Ramos (cell line): ENCODE measurements at regions not wholly inside any gene's neighbourhood (a gene's known extent, or its start where the extent isn't known, plus 50 kb on each side); places are given as distances from the start of the nearest gene placed in this dataset.

ENCODE experiments used
- in situ Hi-C: fragments of 300-500 bp; cut with MboI; formaldehyde crosslinking; loops from one replicate; pipeline ENCODE4 v1.14.3; 2022; ENCODE audit warnings: low sequenced_read_pairs; ENCODE audit not compliant: unreplicated experiment

DNA sequence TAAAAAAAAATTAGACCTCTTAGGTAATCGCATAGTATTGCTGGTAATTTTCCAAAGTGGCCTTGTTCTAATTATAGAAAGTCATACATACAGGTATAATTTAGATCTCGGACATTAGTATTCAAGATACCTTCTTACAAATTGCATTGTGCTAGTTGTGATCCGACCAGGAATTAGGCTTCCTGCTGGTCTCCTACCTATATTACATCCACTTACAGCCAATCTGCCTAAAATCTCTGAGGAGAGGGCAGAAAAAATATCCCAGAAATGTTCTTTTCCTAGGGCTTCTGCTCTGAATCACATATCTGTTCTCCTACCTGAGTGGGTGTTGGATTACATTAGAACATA is 314.7 kb upstream of the GULP1 start:
- in situ Hi-C loops = no loop called here

DNA sequence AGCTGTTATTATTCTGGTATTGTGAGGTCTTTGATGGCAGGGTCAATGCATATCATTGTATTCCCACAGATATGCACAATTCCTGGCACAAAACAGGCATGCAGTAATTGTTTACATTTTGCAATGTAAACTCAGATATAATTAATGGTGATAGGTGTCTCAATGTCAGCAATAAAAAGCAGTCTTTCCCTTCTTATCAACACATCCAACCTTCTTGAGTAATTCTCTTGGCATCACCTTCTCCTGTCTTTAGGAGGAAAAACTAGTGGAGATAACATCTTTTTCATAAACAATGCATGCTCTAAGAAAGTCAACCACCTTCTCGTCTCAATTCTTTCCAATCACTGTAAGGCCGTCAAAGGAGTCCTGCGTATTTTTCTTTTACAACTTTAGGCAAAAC is 313.3 kb upstream of the GULP1 start:
- in situ Hi-C loops = no loop called here

DNA sequence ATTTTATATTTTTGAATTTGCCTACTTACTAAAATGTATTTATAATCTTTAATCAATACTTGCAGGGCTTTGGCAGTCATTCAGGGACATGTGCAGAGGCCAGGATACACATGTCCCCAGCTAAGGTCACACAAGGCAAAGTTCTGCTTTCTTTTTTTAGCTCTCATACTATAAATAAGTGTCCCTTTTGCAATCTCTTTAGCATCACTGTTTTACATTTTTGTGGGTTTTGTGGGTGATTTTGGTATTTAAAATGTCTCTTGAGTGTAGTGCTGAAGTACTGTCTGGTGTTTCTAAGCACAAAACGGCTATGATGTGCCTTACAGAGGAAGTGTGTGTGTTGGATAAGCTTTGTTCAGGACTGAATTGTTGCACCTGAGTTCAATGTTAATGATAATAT is 309.0 kb upstream of the GULP1 start:
- in situ Hi-C loops = no loop called here

- in situ Hi-C loops = no loop called here
These were observed 306.5 kb upstream of the GULP1 start for GRCh38 chr2:187985195-187985594.

GRCh38 chr2:187985923-187986322 is 305.8 kb upstream of the GULP1 start:
- in situ Hi-C loops = no loop called here

- in situ Hi-C loops = no loop called here
These were observed 305.1 kb upstream of the GULP1 start for GRCh38 chr2:187986390-187987105.

- in situ Hi-C loops = no loop called here
These were observed 303.3 kb upstream of the GULP1 start for GRCh38 chr2:187988348-187988747.

GRCh38 chr2:187989925-187990623 is 301.6 kb upstream of the GULP1 start:
- in situ Hi-C loops = no loop called here

DNA sequence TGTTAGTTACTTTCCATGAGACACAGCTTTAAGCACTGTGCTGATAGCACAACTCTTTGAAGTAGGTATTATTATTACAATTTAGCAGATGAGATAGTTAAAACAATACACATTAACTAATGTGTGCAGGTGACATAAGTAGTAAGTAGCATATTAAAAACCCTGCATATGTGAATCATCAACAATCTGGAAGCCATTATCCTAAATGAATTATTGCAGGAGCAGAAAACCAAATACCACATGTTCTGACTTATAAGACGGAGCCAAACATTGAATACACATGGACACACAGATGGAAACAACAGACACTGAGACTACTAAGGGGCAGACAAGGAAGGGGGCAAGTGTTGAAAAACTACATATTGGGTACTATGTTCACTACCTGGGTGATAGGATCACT is 300.3 kb upstream of the GULP1 start:
- in situ Hi-C loops = no loop called here

- in situ Hi-C loops = no loop called here
These were observed 297.0 kb upstream of the GULP1 start for GRCh38 chr2:187994464-187995331.

GRCh38 chr2:187995556-187995955 is 296.1 kb upstream of the GULP1 start:
- in situ Hi-C loops = no loop called here

- in situ Hi-C loops = no loop called here
These were observed 295.0 kb upstream of the GULP1 start for GRCh38 chr2:187996630-187997029.

DNA sequence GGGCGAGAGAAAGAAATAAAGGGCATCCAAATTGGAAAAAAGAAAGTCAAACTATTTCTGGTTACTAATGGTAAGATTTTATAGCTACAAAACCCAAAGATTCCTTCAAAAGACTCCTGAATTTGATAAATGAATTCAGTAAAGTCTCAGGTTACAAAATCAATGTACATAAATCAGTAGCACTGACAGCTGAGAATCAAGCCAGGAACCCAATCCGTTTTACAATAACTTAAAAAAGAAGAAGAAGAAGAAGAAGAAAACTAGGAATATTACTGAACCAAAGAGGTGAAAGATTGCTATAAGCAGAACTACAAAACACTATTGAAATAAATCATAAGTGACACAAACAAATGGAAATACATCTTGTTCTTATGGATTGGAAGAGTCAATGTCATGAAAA is 291.5 kb upstream of the GULP1 start:
- in situ Hi-C loops = no loop called here

DNA sequence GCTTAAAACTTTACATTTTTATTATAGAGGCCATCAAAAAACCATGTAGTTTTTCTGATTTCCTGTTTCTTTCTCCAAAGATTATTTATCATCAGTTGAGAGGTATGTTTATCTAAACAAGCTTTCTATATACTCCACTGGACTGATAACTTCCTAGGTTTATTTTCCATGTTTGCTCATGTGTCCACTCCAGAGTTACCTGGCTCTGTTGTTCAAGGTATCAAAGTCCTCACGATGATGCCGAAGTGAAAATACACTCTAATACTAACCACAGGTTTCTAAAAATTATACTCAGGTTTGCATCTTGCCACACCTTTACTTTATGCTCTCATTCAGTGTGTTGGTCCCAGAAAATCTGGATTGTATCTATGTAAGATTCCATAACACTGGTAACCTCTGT is 287.9 kb upstream of the GULP1 start:
- in situ Hi-C loops = no loop called here

DNA sequence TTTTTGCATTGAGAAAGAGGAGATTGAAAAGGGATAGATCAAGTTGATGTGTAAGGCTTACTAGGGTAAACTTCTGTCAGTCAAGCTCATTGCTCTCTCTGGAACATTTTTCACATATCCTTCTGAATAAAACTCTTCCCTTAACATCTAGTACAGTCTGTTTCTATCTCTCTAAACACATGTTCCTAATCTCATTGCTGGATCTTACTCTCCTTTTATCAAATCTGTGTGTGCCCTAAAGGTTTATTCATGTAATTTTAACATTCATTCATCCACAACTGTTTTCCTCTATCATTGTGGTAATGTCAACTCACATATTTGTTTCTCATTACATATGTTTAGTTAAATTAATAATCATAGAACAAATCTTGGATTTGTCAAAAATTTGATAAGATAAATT is 277.9 kb upstream of the GULP1 start:
- in situ Hi-C loops = no loop called here

GRCh38 chr2:188016917-188017316 is 274.8 kb upstream of the GULP1 start:
- in situ Hi-C loops = no loop called here

GRCh38 chr2:188022389-188022788 is 269.3 kb upstream of the GULP1 start:
- in situ Hi-C loops = no loop called here

GRCh38 chr2:188023035-188023434 is 268.6 kb upstream of the GULP1 start:
- in situ Hi-C loops = no loop called here

DNA sequence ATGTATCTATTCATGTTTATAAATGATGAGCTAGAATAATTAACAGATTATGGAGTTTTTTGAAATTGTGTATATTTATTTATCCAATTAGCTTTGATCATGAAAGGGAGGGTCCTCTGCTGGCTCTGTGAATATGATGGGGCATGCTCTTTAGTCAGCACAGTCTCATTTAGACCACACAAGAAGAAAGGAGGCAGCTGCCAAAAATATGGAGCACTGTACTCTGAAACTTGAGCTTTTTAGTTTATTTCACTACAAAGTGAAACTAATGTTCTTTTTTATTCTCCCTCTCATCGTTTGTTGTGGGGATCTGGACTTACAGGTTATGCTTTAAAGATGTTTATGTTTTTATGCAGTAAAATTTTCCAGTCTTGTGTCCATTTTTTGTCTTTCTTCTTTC is 266.9 kb upstream of the GULP1 start:
- in situ Hi-C loops = no loop called here

GRCh38 chr2:188028739-188029138 is 262.9 kb upstream of the GULP1 start:
- in situ Hi-C loops = no loop called here

DNA sequence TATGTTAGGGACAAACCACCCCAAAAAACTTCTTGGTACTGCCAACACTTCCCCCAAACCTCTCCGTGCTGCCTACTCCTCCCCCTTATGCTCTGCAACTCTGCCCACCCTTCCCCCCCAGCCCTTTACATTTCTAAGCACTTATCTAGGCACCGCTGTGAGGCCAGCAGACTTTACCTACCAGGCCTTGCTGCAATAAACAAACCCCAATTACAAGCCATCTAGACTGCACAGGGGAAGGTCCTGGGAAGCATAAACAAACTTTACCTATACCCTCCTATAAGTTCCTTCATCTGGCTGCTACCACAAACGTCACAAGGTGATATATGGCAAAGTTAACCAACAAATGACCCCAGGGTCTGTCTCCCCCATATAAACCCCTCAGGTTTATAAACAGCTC is 259.4 kb upstream of the GULP1 start:
- in situ Hi-C loops = no loop called here
